Activated CD8-positive, alpha-beta T cell treated with anti-CD3 and anti-CD28 coated beads for 36 hours (primary cell): ENCODE measurements at regions not wholly inside any gene's neighbourhood (a gene's known extent, or its start where the extent isn't known, plus 50 kb on each side); places are given as distances from the start of the nearest gene placed in this dataset.

Experiments
- ATAC-seq: fragments of 200-7000 bp; cut with Tn5 transposase; one replicate; pipeline ENCODE4 v1.10.0; 2021; ENCODE audit warnings: mild to moderate bottlenecking, moderate library complexity
- CTCF ChIA-PET: fragments of 350-600 bp; sonication (Branson Sonifier 250); formaldehyde crosslinking; loops from one replicate; lab custom pipeline; 2021; ENCODE audit warnings: antibody characterized with exemption; lab: Charles Lee
- POLR2A ChIA-PET: fragments of 350-600 bp; sonication (Branson Sonifier 250); formaldehyde crosslinking; loops from one replicate; lab custom pipeline; 2021; ENCODE audit warnings: antibody characterized with exemption; lab: Charles Lee
- DNase-seq: peaks from one replicate; pipeline ENCODE4 v3.0.0-alpha.2; 2020
- H3K27ac Mint-ChIP-seq: one replicate; pipeline ENCODE4 v1.8.0; 2021; ENCODE audit warnings: mild to moderate bottlenecking, mixed read lengths
- H3K27me3 Mint-ChIP-seq: one replicate; pipeline ENCODE4 v1.8.0; 2021; ENCODE audit warnings: mixed read lengths
- H3K36me3 Mint-ChIP-seq: one replicate; pipeline ENCODE4 v1.8.0; 2021; ENCODE audit warnings: low read depth, mixed read lengths
- H3K4me1 Mint-ChIP-seq: one replicate; pipeline ENCODE4 v1.8.0; 2021; ENCODE audit warnings: low read depth, mixed read lengths
- H3K4me3 Mint-ChIP-seq: one replicate; pipeline ENCODE4 v1.8.0; 2021; ENCODE audit warnings: mild to moderate bottlenecking, moderate library complexity, mixed read lengths
- H3K9me3 Mint-ChIP-seq: one replicate; pipeline ENCODE4 v1.8.0; 2021; ENCODE audit warnings: mixed read lengths
- intact Hi-C: fragments of 100-400 bp; cut with micrococcal nuclease; formaldehyde crosslinking; loops from one replicate; pipeline ENCODE4 v1.10.0; 2022
- TF ChIP-seq, protein P1 (sequence below): fragments of 200-600 bp; IDR thresholded peaks from one replicate; pipeline ENCODE4 v1.8.0; 2022; ENCODE audit warnings: antibody characterized with exemption, mild to moderate bottlenecking

- Mint-ChIP-seq H3K27ac (no peak overlapping the region), H3K4me3 (no peak overlapping the region), H3K36me3 (no peaks in the 10 kb centered on the region), H3K9me3 (no peaks in the 10 kb centered on the region), H3K4me1 (no peaks in the 10 kb centered on the region), H3K27me3 (peaks cover 10% of the 10 kb centered on the region)
- intact Hi-C loops = no loop called here
- POLR2A ChIA-PET = no interaction called here
- TF ChIP-seq, protein P1, sequence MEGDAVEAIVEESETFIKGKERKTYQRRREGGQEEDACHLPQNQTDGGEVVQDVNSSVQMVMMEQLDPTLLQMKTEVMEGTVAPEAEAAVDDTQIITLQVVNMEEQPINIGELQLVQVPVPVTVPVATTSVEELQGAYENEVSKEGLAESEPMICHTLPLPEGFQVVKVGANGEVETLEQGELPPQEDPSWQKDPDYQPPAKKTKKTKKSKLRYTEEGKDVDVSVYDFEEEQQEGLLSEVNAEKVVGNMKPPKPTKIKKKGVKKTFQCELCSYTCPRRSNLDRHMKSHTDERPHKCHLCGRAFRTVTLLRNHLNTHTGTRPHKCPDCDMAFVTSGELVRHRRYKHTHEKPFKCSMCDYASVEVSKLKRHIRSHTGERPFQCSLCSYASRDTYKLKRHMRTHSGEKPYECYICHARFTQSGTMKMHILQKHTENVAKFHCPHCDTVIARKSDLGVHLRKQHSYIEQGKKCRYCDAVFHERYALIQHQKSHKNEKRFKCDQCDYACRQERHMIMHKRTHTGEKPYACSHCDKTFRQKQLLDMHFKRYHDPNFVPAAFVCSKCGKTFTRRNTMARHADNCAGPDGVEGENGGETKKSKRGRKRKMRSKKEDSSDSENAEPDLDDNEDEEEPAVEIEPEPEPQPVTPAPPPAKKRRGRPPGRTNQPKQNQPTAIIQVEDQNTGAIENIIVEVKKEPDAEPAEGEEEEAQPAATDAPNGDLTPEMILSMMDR = no peak
- DNase-seq = no peak
- ATAC-seq = no peak
- CTCF ChIA-PET = interaction anchor here (0.9 kb wide), 1 partner anchor 13 kb away, joined by 3 read pairs; no protein-coding TSS in a partner anchor
Measured at GRCh38 chr4:185071236-185071811, 53.0 kb downstream of the HELT start.

GRCh38 chr4:185079271-185079905 is 61.1 kb downstream of the HELT start:
- intact Hi-C loops = no loop called here
- TF ChIP-seq, protein P1 = no peak
- H3K4me3 Mint-ChIP-seq = no peak overlapping the region
- peaks cover 15% of the 10 kb centered on the region for H3K27me3 Mint-ChIP-seq
- no peaks in the 10 kb centered on the region for H3K9me3 Mint-ChIP-seq
- H3K4me1 Mint-ChIP-seq = no peaks in the 10 kb centered on the region
- ATAC-seq = no peak
- no peak for DNase-seq
- no peaks in the 10 kb centered on the region for H3K36me3 Mint-ChIP-seq
- H3K27ac Mint-ChIP-seq = no peak overlapping the region
- CTCF ChIA-PET = no interaction called here
- POLR2A ChIA-PET = no interaction called here

DNA sequence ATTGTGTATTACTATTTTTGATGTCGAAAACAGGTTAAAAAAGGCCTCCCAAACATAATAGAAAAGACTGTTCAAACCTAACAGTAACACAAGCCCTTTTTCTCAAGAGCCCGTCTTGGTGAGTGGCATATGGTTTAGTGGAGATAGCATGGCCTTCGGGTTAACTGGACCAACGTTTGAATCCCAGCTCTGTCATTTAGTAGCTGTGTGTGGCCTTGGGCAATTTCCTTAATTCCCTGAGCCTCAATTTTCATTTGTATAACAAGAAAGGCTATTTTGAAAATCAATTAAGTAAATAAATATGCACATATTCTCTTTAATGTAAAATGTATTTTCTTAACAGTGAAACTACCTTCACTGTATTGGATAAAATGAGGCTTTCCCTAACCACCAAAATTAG is 62.3 kb downstream of the HELT start:
- Mint-ChIP-seq H3K27me3 (peaks cover 13% of the 10 kb centered on the region), H3K4me3 (no peak overlapping the region), H3K27ac (no peak overlapping the region), H3K36me3 (no peaks in the 10 kb centered on the region), H3K4me1 (no peaks in the 10 kb centered on the region), H3K9me3 (no peaks in the 10 kb centered on the region)
- TF ChIP-seq, protein P1 = no peak
- intact Hi-C loops = no loop called here
- CTCF ChIA-PET = interaction anchor here (0.6 kb wide), 1 partner anchor 75 kb away, joined by 3 read pairs; no protein-coding TSS in a partner anchor
- no peak for ATAC-seq
- DNase-seq = no peak
- POLR2A ChIA-PET = interaction anchor here (0.5 kb wide), 1 partner anchor 993 kb away, joined by 3 read pairs; no protein-coding TSS in a partner anchor

- no peak for ATAC-seq
- no peak overlapping the region for H3K4me3 Mint-ChIP-seq
- H3K36me3 Mint-ChIP-seq = no peaks in the 10 kb centered on the region
- no peak for DNase-seq
- H3K4me1 Mint-ChIP-seq = no peaks in the 10 kb centered on the region
- ChIA-PET POLR2A (interaction anchor here (1.2 kb wide), 1 partner anchor 61 kb away, joined by 4 read pairs; the partner anchor contains the start of gene SLC25A4), CTCF (interaction anchor here (1.1 to 3.6 kb wide), 3 partner anchors 14 to 77 kb away, joined by 3 to 17 read pairs (median 3); no protein-coding TSS in a partner anchor)
- intact Hi-C loops = no loop called here
- TF ChIP-seq, protein P1 = no peak
- H3K9me3 Mint-ChIP-seq = no peaks in the 10 kb centered on the region
- no peak overlapping the region for H3K27ac Mint-ChIP-seq
- peaks cover 12% of the 10 kb centered on the region for H3K27me3 Mint-ChIP-seq
Measured at GRCh38 chr4:185082561-185082960, 60.5 kb upstream of the SLC25A4 start.

GRCh38 chr4:185086053-185086452 is 57.0 kb upstream of the SLC25A4 start:
- ChIA-PET POLR2A (interaction anchor here (0.5 to 1.6 kb wide), 2 partner anchors 23 to 196 kb away, joined by 3 to 4 read pairs; no protein-coding TSS in a partner anchor), CTCF (interaction anchor here (3.6 kb wide), 1 partner anchor 10 kb away, joined by 17 read pairs; no protein-coding TSS in a partner anchor)
- H3K36me3 Mint-ChIP-seq = no peaks in the 10 kb centered on the region
- TF ChIP-seq, protein P1 = no peak
- H3K4me3 Mint-ChIP-seq = no peak overlapping the region
- H3K27me3 Mint-ChIP-seq = peaks cover 20% of the 10 kb centered on the region
- DNase-seq (no peak), ATAC-seq (no peak)
- no peaks in the 10 kb centered on the region for H3K9me3 Mint-ChIP-seq
- H3K27ac Mint-ChIP-seq = no peak overlapping the region
- intact Hi-C loops = no loop called here
- no peaks in the 10 kb centered on the region for H3K4me1 Mint-ChIP-seq
